SW480 (cell line): ENCODE measurements at regions not wholly inside any gene's neighbourhood (a gene's known extent, or its start where the extent isn't known, plus 50 kb on each side); places are given as distances from the start of the nearest gene placed in this dataset.
A peak's percentile ranks its signal among the peaks of the same experiment; 100 is the strongest.
"Not testable (repeated sequence)": the region's sequence is repeated elsewhere in the genome, so short reads cannot be mapped to it uniquely, and the experiment has no call there.

ENCODE experiments used
- DNase-seq: peaks from one replicate; pipeline ENCODE4 v3.0.0-alpha.2; 2016; ENCODE audit warnings: low spot score

DNA sequence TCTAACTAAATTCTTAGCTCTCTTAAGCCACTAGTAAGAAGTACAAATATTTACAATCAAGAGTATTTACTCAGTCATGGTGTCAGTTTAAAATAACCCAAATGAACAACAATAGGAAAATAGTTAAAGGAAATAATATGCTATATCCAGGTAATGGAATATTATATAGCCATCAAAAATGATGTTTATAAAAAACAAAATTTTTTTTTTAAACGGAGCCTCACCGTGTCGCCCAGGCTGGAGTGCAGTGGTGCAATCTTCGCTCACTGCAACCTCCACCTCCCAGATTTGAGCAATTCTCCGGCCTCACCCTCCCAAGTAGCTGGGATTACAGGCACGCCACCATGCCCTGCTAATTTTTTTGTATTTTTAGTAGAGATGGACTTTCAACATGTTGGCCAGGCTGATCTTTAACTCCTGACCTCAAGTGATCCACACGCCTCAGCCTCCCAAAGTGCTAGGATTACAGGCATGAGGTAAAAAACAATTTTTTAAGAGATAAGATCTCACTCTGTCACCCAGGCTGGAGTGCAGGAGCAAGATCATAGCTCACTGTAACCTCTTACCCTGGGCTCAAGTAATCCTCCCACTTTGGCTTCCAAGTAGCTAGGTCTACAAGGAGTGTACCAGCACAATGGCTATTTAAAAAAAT lies 132.5 kb downstream of the NOC3L start:
- DNase-seq = no peak

DNA sequence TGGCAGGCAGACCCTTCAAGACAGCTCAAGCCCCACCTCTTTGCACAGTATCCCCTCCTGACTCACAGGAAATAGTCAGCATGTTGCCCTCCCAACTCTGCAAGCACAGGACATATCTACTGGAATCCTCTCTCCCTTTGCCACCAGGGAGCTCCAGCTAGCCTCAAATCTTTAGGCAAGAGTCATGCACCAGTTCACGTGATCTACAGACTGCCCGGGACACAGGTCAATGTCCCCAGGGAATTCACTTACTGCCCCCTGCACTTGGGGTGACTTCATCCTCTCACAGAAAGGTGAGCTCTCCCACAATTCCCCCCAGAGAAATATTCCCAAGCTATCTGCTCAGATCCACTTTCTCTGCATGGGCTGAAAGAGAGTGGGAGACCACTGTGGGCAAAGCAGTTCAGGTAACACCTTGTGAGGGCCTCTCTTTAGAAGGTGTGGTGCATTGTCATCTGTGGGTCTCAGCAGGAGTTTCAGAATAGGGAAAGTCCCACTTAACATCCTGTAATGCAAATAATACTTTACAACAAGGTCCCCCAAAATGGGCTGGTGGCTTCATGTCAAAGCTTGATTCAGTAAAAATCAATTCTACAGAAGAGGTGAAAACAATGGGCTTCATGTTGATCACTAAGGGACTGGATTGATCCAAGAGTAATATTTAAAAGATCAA lies 129.9 kb downstream of the NOC3L start:
- DNase-seq = no peak

DNA sequence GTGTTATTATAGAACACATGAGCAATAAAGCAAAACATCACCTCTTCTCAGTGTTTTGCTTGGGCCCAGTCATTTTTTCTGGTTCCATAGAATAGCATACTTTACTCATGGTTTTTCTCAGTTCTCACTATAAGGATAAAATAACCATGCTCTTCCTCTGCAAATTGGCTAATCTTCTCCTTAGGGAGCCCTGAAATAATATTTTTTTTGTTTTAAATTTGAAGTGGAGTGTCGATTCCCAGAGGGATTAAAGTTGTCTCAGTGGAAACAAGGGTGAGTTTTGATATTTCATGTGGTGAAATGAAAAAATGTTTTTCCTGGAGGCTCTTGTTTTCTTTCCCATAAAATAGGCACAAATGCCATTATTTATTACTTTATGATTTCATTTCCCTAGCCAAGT lies 127.3 kb downstream of the NOC3L start:
- DNase-seq = no peak

DNA sequence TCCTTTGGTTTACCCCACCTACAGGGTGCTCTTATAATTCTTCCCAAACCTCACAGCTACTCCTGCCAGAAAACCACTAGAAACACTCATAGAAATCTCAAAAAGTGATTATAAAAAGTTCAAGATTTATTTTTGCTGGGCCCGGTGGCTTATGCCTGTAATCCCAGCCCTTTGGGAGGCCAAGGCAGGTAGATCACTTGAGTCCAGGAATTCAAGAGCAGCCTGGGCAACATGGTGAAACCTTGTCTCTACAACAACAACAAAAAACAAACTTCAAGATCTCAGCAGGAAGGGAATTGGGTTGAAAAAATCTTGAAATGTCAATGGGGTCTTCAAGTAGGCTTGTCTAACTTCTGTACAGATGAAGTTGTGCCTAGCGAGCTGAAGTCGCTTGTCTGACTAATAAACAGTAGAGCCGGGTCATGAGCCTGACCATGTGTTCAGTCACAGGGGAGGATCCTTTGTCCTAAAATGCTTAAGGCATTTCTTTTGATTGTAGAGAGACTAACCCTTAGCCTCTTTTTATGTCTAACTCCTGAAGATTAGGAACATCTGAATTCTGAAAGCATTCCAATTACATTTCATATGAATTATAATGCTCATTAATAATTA lies 124.6 kb downstream of the NOC3L start:
- no peak for DNase-seq

- no peak for DNase-seq
These were observed 123.0 kb downstream of the NOC3L start for GRCh38 chr10:94239696-94240095.

GRCh38 chr10:94240491-94240890 lies 122.2 kb downstream of the NOC3L start:
- no peak for DNase-seq

- DNase-seq = no peak
These were observed 121.8 kb downstream of the NOC3L start for GRCh38 chr10:94240901-94241300.

GRCh38 chr10:94251098-94251497 lies 111.6 kb downstream of the NOC3L start:
- DNase-seq = no peak

GRCh38 chr10:94251568-94251967 lies 111.2 kb downstream of the NOC3L start:
- no peak for DNase-seq

DNA sequence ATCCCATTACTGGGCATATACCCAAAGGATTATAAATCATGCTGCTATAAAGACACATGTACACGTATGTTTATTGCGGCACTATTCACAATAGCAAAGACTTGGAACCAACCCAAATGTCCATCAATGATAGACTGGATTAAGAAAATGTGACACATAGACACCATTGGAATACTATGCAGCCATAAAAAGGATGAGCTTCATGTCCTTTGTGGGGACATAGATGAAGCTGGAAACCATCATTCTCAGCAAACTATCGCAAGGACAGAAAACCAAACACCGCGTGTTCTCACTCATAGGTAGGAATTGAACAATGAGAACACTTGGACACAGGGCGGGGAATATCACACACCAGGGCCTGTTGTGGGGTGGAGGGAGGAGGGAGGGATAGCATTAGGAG lies 105.3 kb downstream of the NOC3L start:
- DNase-seq = not testable (repeated sequence)

- DNase-seq = no peak
These were observed 102.3 kb downstream of the NOC3L start for GRCh38 chr10:94260455-94260854.

- DNase-seq = no peak
These were observed 98.7 kb downstream of the NOC3L start for GRCh38 chr10:94264085-94264484.

- no peak for DNase-seq
These were observed 96.6 kb downstream of the NOC3L start for GRCh38 chr10:94266091-94266490.

DNA sequence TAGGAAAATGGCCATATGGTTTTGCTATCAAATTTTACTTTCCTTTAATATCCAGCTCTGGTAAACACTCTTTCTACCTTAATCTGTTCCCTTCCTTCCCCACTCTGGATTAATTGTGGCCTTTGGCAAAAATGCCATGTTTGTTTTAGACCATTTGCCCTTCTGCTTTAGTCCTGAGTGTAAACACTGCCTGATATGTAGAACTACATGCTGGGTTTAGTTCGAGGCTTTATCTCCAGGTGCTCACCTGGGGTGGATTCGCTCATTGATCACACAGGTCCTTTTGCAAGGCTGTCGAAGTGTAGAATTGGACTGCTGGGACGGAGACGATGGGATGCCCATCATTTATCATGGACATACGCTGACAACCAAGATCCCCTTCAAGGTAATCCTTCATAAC lies 94.1 kb downstream of the NOC3L start:
- no peak for DNase-seq

- DNase-seq = no peak
These were observed 88.5 kb downstream of the NOC3L start for GRCh38 chr10:94274142-94274787.

DNA sequence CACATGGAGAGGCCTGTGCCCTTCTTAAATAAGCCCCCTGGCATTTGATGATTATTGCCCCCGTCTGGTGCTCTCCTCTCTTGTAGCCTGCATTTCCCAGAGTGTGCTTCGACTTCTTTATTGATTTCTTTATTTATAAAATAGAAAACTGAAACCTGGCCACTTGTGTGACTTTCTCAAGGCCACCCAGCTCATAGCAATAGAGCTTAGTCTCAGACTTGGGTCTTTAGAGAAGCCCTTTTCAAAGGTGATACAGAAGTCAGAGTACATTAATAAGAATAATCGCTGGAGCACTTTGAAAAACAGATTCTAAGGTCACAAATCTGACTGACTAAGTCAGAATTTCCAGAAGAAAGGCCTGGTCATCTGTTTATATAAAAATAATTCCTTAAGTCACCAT lies 86.6 kb downstream of the NOC3L start:
- no peak for DNase-seq

- no peak for DNase-seq
These were observed 85.3 kb downstream of the NOC3L start for GRCh38 chr10:94277450-94277849.

DNA sequence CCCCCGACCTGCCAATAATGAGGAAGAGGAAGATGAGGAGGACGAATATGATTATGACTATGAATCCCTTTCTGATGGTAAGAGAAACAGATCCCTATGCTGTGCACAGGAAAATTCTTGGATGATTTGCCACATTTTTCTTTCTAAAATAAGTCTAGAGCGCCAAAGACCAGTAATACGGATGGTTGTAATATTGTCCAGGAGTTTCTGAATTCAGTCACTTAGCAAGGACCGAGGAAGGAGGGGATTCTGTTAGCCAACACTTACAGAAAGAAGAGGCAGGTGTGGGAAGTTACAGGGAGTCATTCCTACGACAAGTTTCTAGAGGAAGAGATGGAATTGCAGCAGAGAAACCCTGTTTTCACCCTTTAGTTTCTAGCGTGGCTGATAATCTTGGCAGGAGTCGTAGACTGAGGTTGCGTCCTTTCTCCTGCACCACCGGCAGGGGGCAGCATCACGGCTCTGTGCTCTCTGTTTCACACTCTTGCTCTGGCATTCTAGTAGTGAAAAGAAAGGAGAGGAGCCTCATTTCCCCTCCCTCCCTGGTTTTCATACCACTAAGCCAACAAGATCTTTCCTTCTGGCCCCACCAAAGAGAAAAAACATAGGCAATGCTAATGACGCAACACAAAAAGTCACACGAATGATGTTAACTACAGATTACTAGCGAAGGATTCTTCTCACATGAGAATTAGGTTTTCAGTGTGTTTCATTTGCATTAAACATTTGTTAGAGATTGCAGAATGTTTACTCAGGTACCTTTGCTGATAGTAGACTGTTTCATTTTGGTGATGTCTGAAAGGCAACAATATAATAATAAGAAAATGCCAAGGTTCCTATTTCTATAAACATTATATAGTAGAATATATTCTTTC lies 82.7 kb downstream of the NOC3L start:
- peak; percentile 51 for DNase-seq

DNA sequence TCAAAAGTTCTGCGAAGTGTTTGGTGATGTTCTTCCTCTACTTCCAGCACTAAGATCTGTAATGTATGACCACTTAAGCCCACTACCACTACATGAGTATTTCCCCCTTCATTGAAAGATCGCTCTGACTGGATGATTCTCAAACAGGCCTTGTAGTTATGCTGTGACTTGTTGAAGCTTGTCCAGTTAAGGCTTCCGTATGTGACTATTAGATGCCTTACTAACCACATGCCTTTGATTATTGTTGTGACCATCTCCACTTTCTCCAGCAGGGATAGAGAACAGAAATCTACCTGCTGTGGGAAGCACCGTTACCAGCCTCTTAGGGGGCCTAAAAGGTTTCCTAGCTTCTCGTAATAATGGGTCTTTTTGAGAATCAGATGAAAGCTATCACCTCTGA lies 81.1 kb downstream of the NOC3L start:
- no peak for DNase-seq

- no peak for DNase-seq
These were observed 80.4 kb downstream of the NOC3L start for GRCh38 chr10:94282369-94282768.
